Natural killer cell (primary cell): ENCODE measurements at regions not wholly inside any gene's neighbourhood (a gene's known extent, or its start where the extent isn't known, plus 50 kb on each side); places are given as distances from the start of the nearest gene placed in this dataset.

Experiments used
- ATAC-seq, 3 donors: fragments of 150-1000 bp in 2 of 3; fragments of 200-7000 bp in 1 of 3; cut with Tn5 transposase; 1 replicate in 1 of 3; 2 replicates in 2 of 3; pipeline ENCODE4 v1.10.0; 2021; ENCODE audit warnings: mild to moderate bottlenecking in 2 of 3, moderate library complexity in 2 of 3
- DNase-seq, 2 donors: peaks; one replicate each; pipeline versions ENCODE4 v3.0.0 to v3.0.0-alpha.2; 2013 to 2021; ENCODE audit warnings: mixed read lengths in 1 of 2
- H3K27ac ChIP-seq: one replicate; pipeline ENCODE4 v1.5.1; 2013; ENCODE audit warnings: mild to moderate bottlenecking, low read length
- H3K27me3 ChIP-seq: one replicate; pipeline ENCODE4 v1.6.1; 2013; ENCODE audit warnings: low read length; ENCODE audit not compliant: control insufficient read depth, insufficient read depth
- H3K36me3 ChIP-seq: one replicate; pipeline ENCODE4 v1.6.1; 2013; ENCODE audit warnings: low read length; ENCODE audit not compliant: control insufficient read depth, insufficient read depth
- H3K4me1 ChIP-seq: one replicate; pipeline ENCODE4 v1.6.1; 2013; ENCODE audit warnings: low read length; ENCODE audit not compliant: control insufficient read depth, insufficient read depth
- H3K4me3 ChIP-seq: one replicate; pipeline ENCODE4 v1.5.1; 2013; ENCODE audit warnings: low read length
- H3K9me3 ChIP-seq: one replicate; pipeline ENCODE4 v1.6.1; 2013; ENCODE audit warnings: low read length; ENCODE audit not compliant: control insufficient read depth, insufficient read depth
- H3K27ac Mint-ChIP-seq, 2 donors: one replicate each; pipeline ENCODE4 v1.8.0; 2022; ENCODE audit warnings: mild to moderate bottlenecking in 2 of 2, mixed read lengths in 2 of 2, moderate library complexity in 1 of 2
- H3K27me3 Mint-ChIP-seq, 2 donors: one replicate each; pipeline ENCODE4 v1.8.0; 2022; ENCODE audit warnings: low read depth in 2 of 2, mixed read lengths in 2 of 2
- H3K36me3 Mint-ChIP-seq: one replicate; pipeline ENCODE4 v1.8.0; 2022; ENCODE audit warnings: mixed read lengths
- H3K4me1 Mint-ChIP-seq, 2 donors: one replicate each; pipeline ENCODE4 v1.8.0; 2022; ENCODE audit warnings: mixed read lengths in 2 of 2
- H3K4me3 Mint-ChIP-seq: one replicate; pipeline ENCODE4 v1.8.0; 2022; ENCODE audit warnings: mild to moderate bottlenecking, moderate library complexity, mixed read lengths
- H3K9me3 Mint-ChIP-seq, 2 donors: one replicate each; pipeline ENCODE4 v1.8.0; 2022; ENCODE audit warnings: mixed read lengths in 2 of 2
- CTCF ChIP-seq: fragments of 200-600 bp; IDR thresholded peaks from one replicate; pipeline ENCODE4 v1.8.0; 2022; ENCODE audit warnings: antibody characterized with exemption
- WGBS: methylation state at CpG from one replicate; pipeline ENCODE4 v1.1.7; 2013; ENCODE audit warnings: missing lambda C conversion rate; ENCODE audit not compliant: insufficient coverage; 5-methylcytosine and 5-hydroxymethylcytosine counted together
- intact Hi-C: fragments of 100-400 bp; cut with micrococcal nuclease; formaldehyde crosslinking; loops from one replicate; pipeline ENCODE4 v1.14.2; 2022

DNA sequence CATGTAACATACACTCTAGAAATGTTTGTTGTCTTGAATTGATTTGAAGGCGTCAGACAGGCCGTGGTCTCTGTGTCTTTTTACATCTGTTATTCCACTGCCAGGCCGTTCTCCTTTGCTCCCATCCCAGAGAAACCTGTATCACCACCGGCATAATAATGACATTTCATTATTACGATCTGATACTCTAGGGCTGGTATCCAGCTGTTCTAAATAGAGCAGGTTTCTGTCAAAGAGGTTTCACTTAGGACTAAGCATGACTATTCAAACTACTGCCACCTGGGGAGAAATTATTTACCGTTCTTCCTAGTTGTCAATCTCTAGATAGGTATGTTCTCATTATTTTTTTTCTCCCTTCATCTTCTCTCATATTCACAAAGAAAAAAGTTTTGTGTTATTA, 1016.2 kb upstream of the EEF2KMT start:
- 64% methylated on average over 5 of the region's 6 CpGs for WGBS
- Histone ChIP-seq H3K4me3 (no peak overlapping the region), H3K36me3 (no peaks in the 10 kb centered on the region), H3K9me3 (no peaks in the 10 kb centered on the region), H3K27me3 (no peaks in the 10 kb centered on the region), H3K4me1 (no peaks in the 10 kb centered on the region), H3K27ac (no peak overlapping the region)
- no peaks in the 10 kb centered on the region for H3K36me3 Mint-ChIP-seq
- no peaks in the 10 kb centered on the region for H3K4me1 Mint-ChIP-seq
- no peak for TF ChIP-seq CTCF
- no peak for ATAC-seq
- H3K9me3 Mint-ChIP-seq, result peaks cover 3% of the 10 kb centered on the region in 2 donors
- H3K27ac Mint-ChIP-seq, result no peak overlapping the region
- H3K4me3 Mint-ChIP-seq, result no peak overlapping the region
- no peak for DNase-seq
- intact Hi-C loops, result no loop called here
- no peaks in the 10 kb centered on the region for H3K27me3 Mint-ChIP-seq

DNA sequence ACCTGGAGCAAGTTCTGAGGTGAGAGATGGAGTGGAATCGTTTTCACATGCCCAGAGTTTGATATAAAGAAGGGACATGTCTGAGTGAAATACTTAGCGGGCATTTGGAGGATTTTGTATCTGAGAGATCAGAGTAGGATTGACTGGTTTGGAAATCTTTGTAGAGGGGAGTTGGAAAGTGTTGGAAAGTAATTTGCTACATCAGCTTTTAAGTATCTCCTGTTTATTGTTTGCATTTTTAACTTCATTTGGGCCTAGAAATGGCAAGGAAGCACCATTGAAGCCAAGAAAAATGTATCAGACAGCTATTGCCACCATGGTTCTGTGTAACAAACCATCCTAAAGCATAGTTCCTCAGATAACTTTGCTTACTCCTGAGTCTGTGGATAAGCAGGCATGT, 1015.1 kb upstream of the EEF2KMT start:
- H3K27ac ChIP-seq, result no peak overlapping the region
- H3K36me3 ChIP-seq, result no peaks in the 10 kb centered on the region
- no peaks in the 10 kb centered on the region for H3K4me1 ChIP-seq
- H3K36me3 Mint-ChIP-seq, result no peaks in the 10 kb centered on the region
- no peak overlapping the region for H3K4me3 ChIP-seq
- no peak for DNase-seq
- no peaks in the 10 kb centered on the region for H3K27me3 ChIP-seq
- H3K9me3 Mint-ChIP-seq, result peaks cover 0 to 2% of the 10 kb centered on the region in 2 donors
- no peak for ATAC-seq
- no peak for TF ChIP-seq CTCF
- no peaks in the 10 kb centered on the region for H3K9me3 ChIP-seq
- intact Hi-C loops, result no loop called here
- no peak overlapping the region for H3K4me3 Mint-ChIP-seq
- WGBS, result 65% methylated on average over 2 of the region's 2 CpGs
- no peaks in the 10 kb centered on the region for H3K27me3 Mint-ChIP-seq
- H3K4me1 Mint-ChIP-seq, result no peaks in the 10 kb centered on the region
- no peak overlapping the region for H3K27ac Mint-ChIP-seq

GRCh38 chr16:6111390-6111789, 1013.8 kb upstream of the EEF2KMT start:
- no peak overlapping the region for H3K4me3 Mint-ChIP-seq
- no peak overlapping the region for H3K27ac ChIP-seq
- H3K27me3 Mint-ChIP-seq, result no peaks in the 10 kb centered on the region
- WGBS, result 79% methylated on average over 1 of the region's 1 CpG
- no peak overlapping the region for H3K4me3 ChIP-seq
- H3K4me1 ChIP-seq, result no peaks in the 10 kb centered on the region
- H3K9me3 ChIP-seq, result no peaks in the 10 kb centered on the region
- no peaks in the 10 kb centered on the region for H3K27me3 ChIP-seq
- no peaks in the 10 kb centered on the region for H3K36me3 ChIP-seq
- ATAC-seq (no peak), DNase-seq (no peak)
- H3K4me1 Mint-ChIP-seq, result no peaks in the 10 kb centered on the region
- no peak for TF ChIP-seq CTCF
- H3K36me3 Mint-ChIP-seq, result no peaks in the 10 kb centered on the region
- intact Hi-C loops, result no loop called here
- H3K27ac Mint-ChIP-seq, result no peak overlapping the region
- H3K9me3 Mint-ChIP-seq, result peaks cover 0 to 6% of the 10 kb centered on the region in 2 donors

GRCh38 chr16:6110346-6110745, 1012.8 kb upstream of the EEF2KMT start:
- Histone ChIP-seq H3K4me1 (no peaks in the 10 kb centered on the region), H3K9me3 (no peaks in the 10 kb centered on the region), H3K36me3 (no peaks in the 10 kb centered on the region), H3K4me3 (no peak overlapping the region), H3K27me3 (no peaks in the 10 kb centered on the region), H3K27ac (no peak overlapping the region)
- no peak for DNase-seq
- WGBS, result 77% methylated on average over 2 of the region's 3 CpGs
- intact Hi-C loops, result no loop called here
- Mint-ChIP-seq H3K9me3 (peaks cover 0 to 6% of the 10 kb centered on the region in 2 donors), H3K4me1 (no peaks in the 10 kb centered on the region), H3K4me3 (no peak overlapping the region), H3K36me3 (no peaks in the 10 kb centered on the region), H3K27ac (no peak overlapping the region), H3K27me3 (no peaks in the 10 kb centered on the region)
- ATAC-seq, result no peak
- no peak for TF ChIP-seq CTCF
